HEK293T (cell line): ENCODE measurements at regions not wholly inside any gene's neighbourhood (a gene's known extent, or its start where the extent isn't known, plus 50 kb on each side); places are given as distances from the start of the nearest gene placed in this dataset.

Experiments
- CTCF ChIA-PET: fragments of 350-600 bp; formaldehyde crosslinking; extraction: SDS; loops from one replicate; lab custom pipeline; 2021; ENCODE audit warnings: antibody characterized with exemption, inconsistent platforms; lab: Yijun Ruan, JAX
- POLR2A ChIA-PET: fragments of 350-600 bp; formaldehyde crosslinking; extraction: SDS; loops from one replicate; lab custom pipeline; 2020; ENCODE audit warnings: antibody characterized with exemption, inconsistent platforms; lab: Yijun Ruan, JAX
- DNase-seq: peaks from one replicate; pipeline ENCODE4 v3.0.0; 2012; ENCODE audit warnings: mixed read lengths; ENCODE audit errors: extremely low spot score
- ARNT ChIP-seq: fragments of 450-650 bp; IDR thresholded peaks from 2 replicates; pipeline ENCODE4 v1.6.1; 2017; ENCODE audit warnings: mild to moderate bottlenecking
- BHLHE40 ChIP-seq: fragments of 450-650 bp; IDR thresholded peaks from 2 replicates; pipeline ENCODE4 v1.6.1; 2016; ENCODE audit warnings: mild to moderate bottlenecking, moderate library complexity, borderline replicate concordance
- CTBP1 ChIP-seq: fragments of 450-650 bp; IDR thresholded peaks from 2 replicates; pipeline ENCODE4 v1.6.1; 2016; ENCODE audit warnings: borderline replicate concordance
- ELF4 ChIP-seq: fragments of 450-650 bp; IDR thresholded peaks from 2 replicates; pipeline ENCODE4 v1.6.1; 2017; ENCODE audit warnings: antibody characterized with exemption
- FOXA1 ChIP-seq: fragments of 450-650 bp; IDR thresholded peaks from 2 replicates; pipeline ENCODE4 v1.6.1; 2016; ENCODE audit warnings: mild to moderate bottlenecking
- FOXK2 ChIP-seq: fragments of 450-650 bp; IDR thresholded peaks from 2 replicates; pipeline ENCODE4 v1.6.1; 2016; ENCODE audit warnings: mild to moderate bottlenecking
- FOXM1 ChIP-seq: fragments of 450-650 bp; IDR thresholded peaks from 2 replicates; pipeline ENCODE4 v1.6.1; 2017; ENCODE audit warnings: mild to moderate bottlenecking, borderline replicate concordance
- HDGF ChIP-seq: fragments of 450-650 bp; IDR thresholded peaks from 2 replicates; pipeline ENCODE4 v1.6.1; 2017; ENCODE audit warnings: antibody characterized with exemption, borderline replicate concordance
- L3MBTL2 ChIP-seq: fragments of 450-650 bp; conservative IDR thresholded peaks from 2 replicates; pipeline ENCODE4 v1.6.1; 2016; ENCODE audit warnings: mild to moderate bottlenecking
- LEF1 ChIP-seq: fragments of 450-650 bp; IDR thresholded peaks from 2 replicates; pipeline ENCODE4 v1.6.1; 2017; ENCODE audit warnings: mild to moderate bottlenecking, borderline replicate concordance
- NFRKB ChIP-seq: fragments of 450-650 bp; IDR thresholded peaks from 2 replicates; pipeline ENCODE4 v1.6.1; 2016; ENCODE audit warnings: mild to moderate bottlenecking, moderate library complexity
- SP1 ChIP-seq: fragments of 450-650 bp; IDR thresholded peaks from 2 replicates; pipeline ENCODE4 v1.6.1; 2017
- SUZ12 ChIP-seq: fragments of 450-650 bp; IDR thresholded peaks from 2 replicates; pipeline ENCODE4 v1.6.1; 2016; ENCODE audit warnings: mild to moderate bottlenecking
- TARDBP ChIP-seq: fragments of 450-650 bp; IDR thresholded peaks from 2 replicates; pipeline ENCODE4 v1.6.1; 2016
- ZNF384 ChIP-seq: fragments of 450-650 bp; IDR thresholded peaks from 2 replicates; pipeline ENCODE4 v1.6.1; 2016
- TF ChIP-seq, protein P1 (sequence below): fragments of 450-650 bp; IDR thresholded peaks from 2 replicates; pipeline ENCODE4 v1.6.1; 2016

DNA sequence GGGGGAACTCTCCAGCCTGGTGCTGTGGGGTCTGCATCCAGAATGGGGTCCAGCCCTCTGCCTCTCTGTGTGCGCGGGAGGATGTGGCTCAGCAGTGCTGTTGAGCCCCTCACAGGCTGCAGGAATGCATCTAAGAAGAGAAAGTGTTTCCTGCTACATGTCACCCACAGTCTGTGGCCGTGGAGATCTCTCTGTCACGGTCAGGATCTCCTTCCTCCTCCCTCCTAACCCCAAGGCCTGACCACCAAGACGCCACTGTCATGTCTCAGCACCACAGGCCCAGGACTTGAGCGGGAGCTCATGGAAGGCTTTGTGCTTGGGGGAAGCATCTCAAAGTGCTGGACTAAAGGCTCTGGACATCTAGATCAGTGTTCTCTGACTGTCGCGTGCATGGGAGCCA lies 90.1 kb downstream of the SREK1 start:
- no peak for TF ChIP-seq SP1
- TF ChIP-seq CTBP1, result no peak
- no peak for TF ChIP-seq ZNF384
- no peak for TF ChIP-seq ARNT
- TF ChIP-seq LEF1, result no peak
- TF ChIP-seq HDGF, result no peak
- no peak for TF ChIP-seq L3MBTL2
- TF ChIP-seq BHLHE40, result no peak
- TF ChIP-seq, protein P1, sequence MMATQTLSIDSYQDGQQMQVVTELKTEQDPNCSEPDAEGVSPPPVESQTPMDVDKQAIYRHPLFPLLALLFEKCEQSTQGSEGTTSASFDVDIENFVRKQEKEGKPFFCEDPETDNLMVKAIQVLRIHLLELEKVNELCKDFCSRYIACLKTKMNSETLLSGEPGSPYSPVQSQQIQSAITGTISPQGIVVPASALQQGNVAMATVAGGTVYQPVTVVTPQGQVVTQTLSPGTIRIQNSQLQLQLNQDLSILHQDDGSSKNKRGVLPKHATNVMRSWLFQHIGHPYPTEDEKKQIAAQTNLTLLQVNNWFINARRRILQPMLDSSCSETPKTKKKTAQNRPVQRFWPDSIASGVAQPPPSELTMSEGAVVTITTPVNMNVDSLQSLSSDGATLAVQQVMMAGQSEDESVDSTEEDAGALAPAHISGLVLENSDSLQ, result no peak
- no peak for TF ChIP-seq NFRKB
- TF ChIP-seq ELF4, result no peak
- TF ChIP-seq TARDBP, result no peak
- TF ChIP-seq FOXM1, result no peak
- CTCF ChIA-PET, result no interaction called here
- no peak for DNase-seq
- POLR2A ChIA-PET, result no interaction called here

DNA sequence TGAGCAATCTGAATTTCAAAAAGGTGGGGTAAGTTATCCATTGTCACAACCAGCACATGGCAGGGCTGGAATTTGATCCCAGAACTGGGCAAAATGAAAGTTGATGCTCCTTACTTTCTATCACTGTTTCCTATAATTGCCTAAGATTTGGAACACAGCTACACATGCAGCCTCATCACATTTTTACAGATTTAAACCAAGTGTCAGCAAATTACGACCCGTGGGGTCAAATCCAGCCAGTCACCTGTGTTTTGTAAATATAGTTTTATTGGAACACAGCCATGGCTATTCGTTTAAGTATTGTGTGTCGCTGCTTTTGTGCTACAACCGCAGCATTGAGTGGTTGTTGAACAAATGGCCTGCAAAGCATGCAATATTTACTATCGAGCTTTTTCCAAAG lies 94.3 kb downstream of the SREK1 start:
- CTCF ChIA-PET, result no interaction called here
- POLR2A ChIA-PET, result no interaction called here
- TF ChIP-seq, protein P1, result no peak
- TF ChIP-seq HDGF, result no peak
- TF ChIP-seq BHLHE40, result no peak
- no peak for TF ChIP-seq CTBP1
- no peak for TF ChIP-seq SP1
- no peak for TF ChIP-seq FOXA1
- no peak for TF ChIP-seq FOXM1
- no peak for TF ChIP-seq SUZ12
- TF ChIP-seq TARDBP, result no peak
- no peak for TF ChIP-seq ZNF384
- TF ChIP-seq LEF1, result no peak
- no peak for TF ChIP-seq ELF4
- TF ChIP-seq ARNT, result no peak
- no peak for TF ChIP-seq FOXK2
- TF ChIP-seq L3MBTL2, result no peak
- no peak for DNase-seq

DNA sequence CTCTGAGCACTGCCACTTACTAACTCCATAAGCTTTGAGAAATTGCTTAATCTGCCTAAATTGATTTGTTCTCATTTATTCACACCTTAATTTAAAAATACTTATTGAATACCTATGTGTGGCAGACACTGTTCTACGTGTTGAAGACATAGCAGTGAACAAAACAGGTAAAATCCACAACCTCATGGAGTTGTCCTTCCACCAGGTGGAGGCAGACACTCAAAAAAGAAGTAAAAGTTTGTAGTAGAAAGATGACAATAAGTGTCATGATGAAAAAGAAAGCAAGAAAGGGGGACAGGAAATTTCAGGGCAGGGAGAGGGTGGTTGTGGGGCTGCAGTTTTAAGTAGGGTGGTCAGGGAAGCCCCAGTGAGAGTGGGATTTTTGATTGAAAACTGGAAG lies 94.9 kb downstream of the SREK1 start:
- DNase-seq, result no peak
- TF ChIP-seq NFRKB (no peak), TARDBP (no peak), HDGF (no peak)
- TF ChIP-seq, protein P1, result no peak
- CTCF ChIA-PET, result no interaction called here
- POLR2A ChIA-PET, result no interaction called here

DNA sequence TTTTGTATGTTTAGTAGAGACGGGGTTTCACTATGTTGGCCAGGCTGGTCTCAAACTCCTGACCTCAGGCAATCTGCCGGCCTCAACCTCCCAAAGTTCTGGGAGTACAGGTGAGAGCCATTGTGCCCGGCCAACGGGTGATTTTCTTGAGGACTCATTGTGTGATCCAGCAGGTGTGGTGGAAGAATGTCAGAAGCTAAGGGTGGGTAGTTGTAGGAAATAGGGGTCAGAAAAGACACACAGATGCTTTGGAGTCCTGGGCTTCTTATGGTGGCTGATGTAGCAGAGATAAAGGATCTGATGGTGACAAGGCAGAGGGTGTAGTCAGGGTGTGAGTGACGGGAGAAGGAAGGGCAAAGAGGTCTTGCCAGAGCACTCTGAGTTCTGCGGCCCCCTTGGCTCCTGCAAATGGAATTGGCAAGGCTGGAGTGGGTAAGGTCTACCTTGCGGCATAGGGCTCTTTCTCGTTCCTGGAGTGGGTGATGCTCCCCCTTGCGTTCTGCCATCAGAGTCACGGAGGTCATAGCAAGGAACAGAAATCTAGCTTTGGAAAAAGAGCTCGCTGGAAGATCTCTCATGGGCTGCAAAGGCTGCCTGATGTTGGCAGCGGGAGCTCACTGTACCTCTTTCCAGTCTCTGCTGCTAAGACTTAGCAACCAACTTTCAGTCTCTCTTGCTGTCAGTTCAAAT lies 97.2 kb downstream of the SREK1 start:
- no peak for TF ChIP-seq FOXK2
- no peak for TF ChIP-seq SP1
- no peak for TF ChIP-seq HDGF
- TF ChIP-seq ELF4, result no peak
- no peak for TF ChIP-seq FOXM1
- TF ChIP-seq, protein P1, result no peak
- TF ChIP-seq BHLHE40, result no peak
- no peak for TF ChIP-seq ZNF384
- no peak for TF ChIP-seq LEF1
- no peak for TF ChIP-seq FOXA1
- TF ChIP-seq NFRKB, result no peak
- TF ChIP-seq L3MBTL2, result no peak
- TF ChIP-seq SUZ12, result no peak
- no peak for TF ChIP-seq ARNT
- no peak for TF ChIP-seq CTBP1
- TF ChIP-seq TARDBP, result no peak
- ChIA-PET POLR2A (no interaction called here), CTCF (no interaction called here)
- DNase-seq, result no peak

DNA sequence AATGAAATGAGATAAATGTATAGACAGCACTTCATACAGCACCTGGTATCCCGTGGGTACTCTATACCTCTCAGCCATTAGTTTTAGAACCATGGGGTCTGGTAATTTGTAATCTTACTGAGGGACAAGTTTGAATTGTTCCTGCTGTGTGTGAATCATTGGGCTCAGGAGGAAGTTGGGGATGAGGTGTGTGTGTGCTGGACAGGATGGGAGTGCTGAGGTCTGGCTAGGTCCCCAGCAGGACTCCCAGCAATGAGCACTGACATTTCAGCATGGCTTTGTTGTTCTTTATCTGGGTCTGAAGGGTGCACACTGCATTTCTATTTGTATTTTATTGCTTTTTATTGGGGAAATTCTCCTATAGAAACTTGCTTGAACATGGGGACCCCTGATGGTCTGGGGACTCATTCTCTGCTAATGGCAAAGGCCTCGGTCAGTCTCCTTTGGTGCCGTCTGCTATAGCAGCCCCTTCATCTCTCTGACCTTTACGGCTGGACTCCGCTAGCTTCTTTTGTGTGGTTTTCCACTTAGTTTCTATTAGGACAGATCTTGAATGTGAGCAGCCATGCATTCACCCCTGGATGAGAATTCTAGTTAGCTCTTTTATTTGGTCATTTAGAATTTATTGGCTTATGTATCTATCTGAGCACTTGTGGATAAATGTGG lies 98.1 kb downstream of the SREK1 start:
- ChIA-PET CTCF (no interaction called here), POLR2A (no interaction called here)
- TF ChIP-seq ELF4 (no peak), HDGF (no peak), FOXA1 (no peak), L3MBTL2 (no peak), ZNF384 (no peak)
- DNase-seq, result no peak

DNA sequence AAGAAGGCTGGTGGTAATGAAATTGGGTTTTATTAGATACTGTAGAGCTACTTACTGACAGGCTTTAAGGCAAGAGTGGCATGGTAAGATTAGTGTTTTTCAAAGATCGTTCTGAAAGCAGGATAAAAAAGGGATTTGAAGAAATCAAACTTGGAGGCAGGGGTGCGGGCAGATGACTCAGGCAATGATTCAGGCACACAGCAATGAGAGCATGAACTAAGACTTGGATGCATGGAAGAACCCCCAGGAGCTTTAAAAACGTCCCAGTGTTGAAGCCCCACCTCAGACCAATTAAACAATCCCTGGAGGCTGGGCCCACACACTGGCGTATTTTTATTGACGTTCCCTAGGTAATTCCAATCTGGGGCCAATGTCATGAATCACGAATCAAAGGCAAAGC lies 102.5 kb downstream of the SREK1 start:
- CTCF ChIA-PET, result no interaction called here
- TF ChIP-seq SP1 (no peak), NFRKB (no peak), BHLHE40 (no peak), FOXA1 (no peak), CTBP1 (no peak), LEF1 (no peak), FOXK2 (no peak), SUZ12 (no peak), L3MBTL2 (no peak)
- TF ChIP-seq, protein P1, result no peak
- DNase-seq, result no peak
- POLR2A ChIA-PET, result no interaction called here
